Stimulated activated CD8-positive, alpha-beta memory T cell treated with anti-CD3 and anti-CD28 coated beads, Interleukin-15, amount 100 ng/mL, for 48 hours (primary cell): ENCODE measurements at regions not wholly inside any gene's neighbourhood (a gene's known extent, or its start where the extent isn't known, plus 50 kb on each side); places are given as distances from the start of the nearest gene placed in this dataset.

ENCODE experiments used
- DNase-seq, 2 donors: peaks; one replicate each; pipeline ENCODE4 v3.0.0-alpha.2; 2020; ENCODE audit warnings: low read depth in 2 of 2

- no peak for DNase-seq
Observed at GRCh38 chr11:70627219-70627618, 228.9 kb downstream of the CTTN start.

- no peak for DNase-seq
Observed at GRCh38 chr11:70628176-70628854, 230.0 kb downstream of the CTTN start.

DNA sequence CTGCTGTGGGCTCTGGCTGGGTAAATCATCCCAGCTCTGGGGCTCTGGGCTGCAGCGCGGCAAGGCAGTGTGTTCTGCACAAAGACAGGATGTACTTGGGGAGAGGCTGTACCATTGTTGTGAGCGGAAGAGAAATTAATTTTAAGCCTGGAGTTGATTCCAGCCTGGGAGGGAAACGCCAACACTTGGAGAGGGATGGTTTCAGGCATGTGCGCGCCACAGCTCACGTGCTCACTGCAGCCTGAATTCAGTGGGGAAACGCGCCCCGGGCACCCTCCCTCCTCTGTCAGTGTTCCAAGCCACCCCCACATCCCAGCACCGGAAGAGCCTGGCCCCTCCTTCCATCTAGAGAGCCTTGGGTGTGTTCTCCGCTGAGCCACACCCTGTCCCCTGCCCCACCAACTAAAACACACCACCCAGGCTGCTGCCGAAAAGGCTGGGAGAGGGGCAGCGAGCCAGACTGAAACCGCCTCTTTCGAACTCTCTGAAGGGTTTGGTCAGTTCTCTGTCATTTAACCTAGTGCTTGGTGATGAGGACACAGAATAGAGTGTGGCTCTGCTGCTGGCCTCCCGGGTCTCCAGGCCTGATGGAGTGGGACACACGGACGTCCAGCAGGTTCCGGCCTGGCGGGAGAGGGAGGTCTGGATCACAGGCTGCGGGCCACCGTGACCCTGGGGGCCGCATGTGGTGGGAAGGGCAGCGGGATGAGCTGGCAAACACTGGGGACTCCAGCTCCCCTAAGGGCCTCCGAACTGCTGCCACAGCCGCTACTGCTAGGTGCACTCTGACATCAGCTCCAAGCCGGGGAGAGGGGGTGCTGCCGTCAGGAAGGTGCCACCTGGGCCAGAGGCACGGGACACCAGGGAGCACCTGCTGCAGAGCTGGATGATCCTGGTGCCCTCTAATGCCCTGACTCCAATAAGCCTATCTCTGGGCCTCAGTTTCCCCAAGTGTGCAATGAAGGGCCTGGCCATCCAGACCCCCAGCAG, 230.8 kb downstream of the CTTN start:
- no peak for DNase-seq

DNA sequence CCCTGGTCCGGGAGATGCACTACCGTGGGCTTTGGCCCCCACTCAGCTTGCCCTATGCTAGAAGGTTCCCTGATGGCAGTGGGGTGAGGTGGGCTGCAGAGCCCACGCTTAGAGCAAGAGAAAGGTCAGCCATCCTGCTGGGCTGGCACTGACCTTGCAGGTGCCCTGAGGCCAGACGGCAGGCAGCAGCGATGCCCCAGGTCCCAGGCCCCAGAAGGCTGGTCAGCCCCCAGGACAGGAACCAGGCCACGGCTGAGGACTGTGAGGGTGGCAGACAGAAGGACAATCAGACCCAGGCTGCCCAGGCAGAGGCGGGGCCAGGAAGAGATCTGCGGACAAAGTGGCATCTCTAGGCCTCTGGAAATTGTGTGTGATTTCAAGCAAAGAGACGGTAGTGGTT, 231.7 kb downstream of the CTTN start:
- DNase-seq = no peak

GRCh38 chr11:70630816-70631623, 232.7 kb downstream of the CTTN start:
- DNase-seq = no peak

DNA sequence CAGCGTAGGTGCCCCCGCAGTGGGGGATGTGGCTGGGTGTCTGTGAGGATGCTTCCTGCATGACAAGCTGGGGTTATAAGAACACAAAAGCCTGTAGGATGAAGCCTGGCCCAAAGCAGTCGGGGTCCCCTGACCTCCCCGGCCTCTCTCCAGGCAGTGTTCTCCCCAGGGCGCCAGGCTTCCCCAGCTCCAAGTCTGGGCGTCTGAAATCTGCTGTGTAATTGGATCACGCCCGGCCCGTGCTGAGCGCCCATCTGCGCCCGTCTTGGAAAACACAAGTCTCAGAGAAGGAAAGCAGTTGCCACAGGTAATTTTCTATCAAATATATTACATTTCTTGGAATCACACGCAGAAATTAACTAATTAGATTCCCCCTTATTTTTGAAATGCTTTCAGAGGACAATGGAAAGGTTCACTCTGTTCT, 233.3 kb downstream of the CTTN start:
- DNase-seq = no peak

GRCh38 chr11:70633610-70634009, 235.3 kb downstream of the CTTN start:
- DNase-seq = no peak

- no peak for DNase-seq
Observed at GRCh38 chr11:70636659-70637058, 238.3 kb downstream of the CTTN start.

DNA sequence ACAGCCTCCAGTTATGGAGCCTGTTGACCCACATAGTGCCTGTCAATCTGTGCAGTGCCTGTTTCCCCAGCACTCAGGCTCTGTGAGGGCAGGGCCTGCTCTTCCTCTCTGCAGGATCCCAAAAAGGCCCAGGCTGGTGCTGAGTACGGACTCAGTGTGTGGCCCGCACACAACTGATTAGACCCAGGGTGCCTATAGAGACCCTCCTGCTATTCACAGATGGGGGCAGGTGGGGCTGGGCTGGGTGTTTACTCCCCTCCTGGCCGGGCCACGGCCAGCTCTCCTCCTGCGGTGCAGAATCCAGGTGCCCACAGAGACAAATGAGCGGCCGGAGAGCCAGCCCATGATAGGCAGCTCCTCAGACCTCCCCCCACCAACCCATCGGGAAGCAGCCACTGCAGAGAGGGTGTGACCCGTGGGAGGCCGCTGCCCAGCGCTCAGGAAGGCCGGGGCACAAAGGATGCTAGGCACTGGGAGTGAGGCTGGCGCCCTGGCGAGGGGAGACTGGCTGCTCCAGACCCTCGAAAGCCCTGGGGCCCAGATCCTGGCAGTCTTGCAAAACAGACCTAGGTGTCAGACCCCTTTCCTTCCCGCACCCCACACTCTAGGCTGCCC, 239.0 kb downstream of the CTTN start:
- DNase-seq = no peak

GRCh38 chr11:70637949-70638583, 239.7 kb downstream of the CTTN start:
- no peak for DNase-seq

DNA sequence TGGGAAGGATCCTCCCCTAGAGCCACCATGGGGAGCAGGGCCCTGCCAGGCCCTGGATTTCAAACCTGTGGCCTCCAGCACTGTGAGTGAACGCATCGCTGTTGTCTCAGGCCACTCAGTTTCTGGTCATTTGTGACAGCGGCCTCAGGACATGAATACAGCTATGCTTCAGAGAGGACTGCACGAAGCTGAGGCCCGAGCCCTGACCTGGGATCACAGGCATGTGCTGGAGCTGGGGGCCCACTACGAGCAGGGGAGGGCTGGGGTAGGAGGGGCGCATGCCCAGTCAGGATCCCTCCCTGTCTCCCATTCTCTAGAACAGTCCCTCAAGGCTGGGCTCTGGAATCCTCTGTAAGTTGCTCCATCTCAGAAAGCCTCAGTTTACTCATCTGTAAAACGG, 242.1 kb downstream of the CTTN start:
- DNase-seq = no peak

DNA sequence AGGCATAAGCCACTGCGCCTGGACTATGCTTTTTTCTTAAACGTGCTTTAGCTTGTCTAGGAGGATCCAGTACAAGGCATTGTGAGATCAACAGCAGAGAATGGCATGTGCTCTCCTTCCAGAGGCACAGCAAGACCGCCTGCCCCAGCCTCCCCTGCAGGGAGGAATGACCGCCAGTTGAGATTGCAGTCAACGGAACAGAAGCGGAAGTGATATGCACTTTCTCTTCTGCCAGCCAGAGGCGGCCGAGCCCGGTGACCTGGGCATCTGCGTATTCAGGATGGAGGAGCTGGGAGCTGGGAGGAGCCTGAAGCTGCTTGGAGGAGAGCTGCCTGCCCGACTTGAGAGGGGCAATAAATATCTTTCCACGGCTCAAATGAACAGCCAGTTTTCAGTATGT, 243.0 kb downstream of the CTTN start:
- DNase-seq = no peak

GRCh38 chr11:70642266-70642665, 243.9 kb downstream of the CTTN start:
- no peak for DNase-seq

DNA sequence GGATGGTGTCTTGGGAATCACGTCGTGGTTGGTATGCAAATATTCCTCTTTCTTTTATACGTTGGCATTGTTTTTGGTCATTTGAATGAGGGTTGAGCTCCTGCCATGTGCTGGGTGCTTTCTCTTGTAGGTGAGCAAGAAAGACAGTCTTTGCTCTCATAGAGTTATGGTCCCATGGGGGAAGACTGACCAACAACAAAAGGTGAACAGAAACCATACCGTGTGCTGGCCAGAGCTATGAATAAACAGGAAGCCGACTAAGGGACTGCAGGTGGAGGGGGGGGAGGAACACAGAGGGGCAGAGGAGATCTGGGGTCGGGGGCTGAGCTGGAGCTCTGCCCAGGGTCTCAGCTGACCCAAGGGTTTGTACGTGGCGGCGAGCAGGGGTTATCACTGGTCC, 245.3 kb downstream of the CTTN start:
- no peak for DNase-seq

- no peak for DNase-seq
Observed at GRCh38 chr11:70644343-70645060, 246.2 kb downstream of the CTTN start.

- DNase-seq = no peak
Observed at GRCh38 chr11:70645537-70645936, 247.2 kb downstream of the CTTN start.

GRCh38 chr11:70646272-70647049, 248.1 kb downstream of the CTTN start:
- no peak for DNase-seq

DNA sequence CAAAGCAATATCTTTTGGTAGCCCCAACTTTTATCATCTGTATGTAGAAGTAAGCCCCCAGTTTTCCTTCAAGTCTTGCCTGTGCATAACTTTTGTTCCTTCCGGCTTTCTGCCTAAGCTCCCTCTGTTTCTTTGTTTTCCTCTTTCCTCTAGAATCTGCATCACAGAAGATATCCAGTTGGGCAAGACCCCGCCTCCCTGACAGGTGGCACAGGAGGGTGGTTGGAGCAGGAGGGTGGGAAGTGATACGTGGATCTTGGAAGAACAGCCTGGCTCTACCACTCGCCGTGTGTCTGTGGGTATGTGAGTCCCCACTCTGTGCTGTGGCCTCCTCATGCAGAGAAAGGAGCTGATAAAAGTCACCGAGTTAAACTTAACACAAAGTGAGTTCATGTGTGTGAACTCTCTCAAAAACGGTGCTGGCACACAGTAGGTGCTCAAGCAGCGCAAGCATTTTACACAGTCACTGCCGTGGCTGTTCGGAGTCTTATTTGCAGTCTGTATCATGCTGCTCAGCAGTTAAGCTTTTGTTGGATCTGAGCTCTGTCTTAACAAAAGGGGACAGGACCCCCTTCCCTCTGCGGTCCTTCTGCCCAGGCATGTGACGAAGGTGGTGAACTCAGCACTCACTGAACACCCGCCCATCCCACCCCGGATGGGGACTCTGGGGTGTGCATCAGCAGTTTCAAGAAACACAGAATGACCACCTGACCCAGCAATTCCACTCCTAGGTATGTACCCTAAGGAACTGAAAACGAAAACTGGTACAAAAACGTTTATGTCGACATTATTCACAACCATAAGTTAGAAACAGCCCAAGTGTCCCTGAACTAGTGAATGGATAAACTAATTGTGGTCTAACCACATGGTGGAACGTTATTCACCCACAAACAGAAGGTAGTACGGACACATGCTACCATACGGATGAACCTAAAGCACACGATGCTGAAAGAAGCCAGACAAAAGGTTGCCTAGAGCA, 249.1 kb downstream of the CTTN start:
- no peak for DNase-seq
